DND-41 (cell line): ENCODE measurements at regions not wholly inside any gene's neighbourhood (a gene's known extent, or its start where the extent isn't known, plus 50 kb on each side); places are given as distances from the start of the nearest gene placed in this dataset.

Experiments used
- ATAC-seq: fragments of 200-7000 bp; cut with Tn5 transposase; 3 replicates; pipeline ENCODE4 v1.9.1; 2021; ENCODE audit warnings: low read depth; ENCODE audit not compliant: insufficient read depth
- DNase-seq: peaks from one replicate; pipeline ENCODE4 v3.0.0-alpha.2; 2020
- H2AFZ ChIP-seq: 2 replicates; pipeline ENCODE4 v1.6.0; 2012; ENCODE audit warnings: low read depth, low read length
- H3K27ac ChIP-seq: 2 replicates; pipeline ENCODE4 v1.5.1; 2012; ENCODE audit warnings: low read length, inconsistent platforms
- H3K27me3 ChIP-seq: fragments of 200-600 bp; sonication (generic); 2 replicates; pipeline ENCODE4 v1.6.0; 2012; ENCODE audit warnings: low read length, mild to moderate bottlenecking, inconsistent platforms; ENCODE audit not compliant: insufficient read depth, poor library complexity
- H3K36me3 ChIP-seq: 2 replicates; pipeline ENCODE4 v1.5.1; 2012; ENCODE audit warnings: low read length, inconsistent platforms; ENCODE audit not compliant: insufficient read depth
- H3K4me1 ChIP-seq: 2 replicates; pipeline ENCODE4 v1.5.1; 2012; ENCODE audit warnings: mild to moderate bottlenecking, low read length; ENCODE audit not compliant: insufficient read depth
- H3K4me2 ChIP-seq: 2 replicates; pipeline ENCODE4 v1.6.0; 2012; ENCODE audit warnings: mild to moderate bottlenecking, moderate library complexity, low read length, inconsistent platforms; ENCODE audit not compliant: insufficient read depth
- H3K4me3 ChIP-seq, 2 experiments: fragments of 200-600 bp in 1 of 2; shearing (Covaris generic) in 1 of 2; 2 replicates each; pipeline ENCODE4 v1.5.1; 2012 to 2016; ENCODE audit warnings: inconsistent platforms in 2 of 2, low read length in 2 of 2, mild to moderate bottlenecking in 2 of 2, low read depth in 1 of 2, moderate library complexity in 1 of 2
- H3K79me2 ChIP-seq: 2 replicates; pipeline ENCODE4 v1.6.0; 2012; ENCODE audit warnings: low read length, inconsistent platforms; ENCODE audit not compliant: insufficient read depth
- H3K9ac ChIP-seq: 2 replicates; pipeline ENCODE4 v1.6.0; 2012; ENCODE audit warnings: low read depth, mild to moderate bottlenecking, inconsistent platforms, low read length, moderate library complexity
- H3K9me3 ChIP-seq: 2 replicates; pipeline ENCODE4 v1.5.1; 2012; ENCODE audit warnings: low read length, moderate library complexity, mild to moderate bottlenecking, inconsistent platforms; ENCODE audit not compliant: insufficient read depth, severe bottlenecking
- H4K20me1 ChIP-seq: 2 replicates; pipeline ENCODE4 v1.6.0; 2012; ENCODE audit warnings: low read length; ENCODE audit not compliant: insufficient read depth
- CTCF ChIP-seq: IDR thresholded peaks from 2 replicates; pipeline ENCODE4 v1.5.1; 2012; ENCODE audit warnings: borderline replicate concordance, low read length, moderate library complexity, mild to moderate bottlenecking; ENCODE audit not compliant: poor library complexity, severe bottlenecking; ENCODE audit errors: extremely low read depth
- EZH2 ChIP-seq: IDR thresholded peaks from 3 replicates; pipeline ENCODE4 v1.6.1; 2012; ENCODE audit warnings: borderline replicate concordance, low read depth, mild to moderate bottlenecking, moderate library complexity, low read length, inconsistent platforms; ENCODE audit not compliant: severe bottlenecking

- H3K4me1 ChIP-seq = no peaks in the 10 kb centered on the region
- no peak overlapping the region for H3K4me2 ChIP-seq
- H3K9me3 ChIP-seq = no peaks in the 10 kb centered on the region
- H4K20me1 ChIP-seq = no peaks in the 10 kb centered on the region; the same call in 1 of the 2 replicates
- no peaks in the 10 kb centered on the region for H3K36me3 ChIP-seq
- H3K27me3 ChIP-seq = no peaks in the 10 kb centered on the region
- H3K4me3 ChIP-seq = no peak overlapping the region
- H3K27ac ChIP-seq = no peak overlapping the region
- no peak overlapping the region for H3K9ac ChIP-seq
- H2AFZ ChIP-seq = no peak overlapping the region
- TF ChIP-seq EZH2 = no peak
- TF ChIP-seq CTCF = no peak
- DNase-seq = no peak
- ATAC-seq = no peak
- H3K79me2 ChIP-seq = no peaks in the 10 kb centered on the region
Measured at GRCh38 chr7:155988416-155988815, 176.2 kb upstream of the SHH start.

DNA sequence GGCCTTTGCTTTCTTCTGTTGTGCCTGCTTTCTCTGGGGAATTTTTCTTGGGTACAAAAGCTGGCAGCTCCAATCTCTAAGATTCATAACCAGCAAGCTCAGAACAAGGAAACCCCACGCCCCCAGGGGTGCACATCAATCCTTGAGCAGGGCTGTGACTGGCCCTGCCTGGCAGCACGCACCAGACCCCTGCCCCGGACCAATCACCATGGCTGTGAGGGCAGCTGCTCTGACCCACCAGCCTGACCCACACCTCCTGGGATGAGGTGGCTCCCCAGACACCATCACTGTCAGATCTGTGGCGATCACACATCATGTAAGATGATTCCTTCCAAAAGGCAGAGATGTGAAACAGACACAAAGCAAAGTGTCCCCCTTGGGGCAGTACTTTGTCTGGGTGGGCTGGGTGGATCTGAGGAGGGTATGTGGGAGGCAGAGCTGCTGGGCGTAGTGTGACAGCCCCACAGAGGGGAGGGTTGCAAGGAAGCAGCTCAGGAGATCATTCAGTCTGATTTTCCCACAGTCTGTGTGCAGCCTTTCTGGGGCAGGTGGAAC lies 175.5 kb upstream of the SHH start:
- Histone ChIP-seq H3K4me2 (no peak overlapping the region), H3K4me3 (no peak overlapping the region), H3K27ac (no peak overlapping the region), H3K9me3 (no peaks in the 10 kb centered on the region), H3K27me3 (no peaks in the 10 kb centered on the region), H3K9ac (no peak overlapping the region), H3K36me3 (no peaks in the 10 kb centered on the region), H4K20me1 (no peaks in the 10 kb centered on the region; the same call in 1 of the 2 replicates), H3K79me2 (no peaks in the 10 kb centered on the region), H2AFZ (no peak overlapping the region), H3K4me1 (no peaks in the 10 kb centered on the region)
- no peak for TF ChIP-seq EZH2
- no peak for TF ChIP-seq CTCF
- no peak for ATAC-seq
- no peak for DNase-seq

- no peaks in the 10 kb centered on the region for H3K79me2 ChIP-seq
- no peak overlapping the region for H3K9ac ChIP-seq
- no peak overlapping the region for H2AFZ ChIP-seq
- no peaks in the 10 kb centered on the region for H3K36me3 ChIP-seq
- H3K9me3 ChIP-seq = no peaks in the 10 kb centered on the region
- H4K20me1 ChIP-seq = no peaks in the 10 kb centered on the region; the same call in 1 of the 2 replicates
- DNase-seq = no peak
- no peak overlapping the region for H3K4me2 ChIP-seq
- no peak overlapping the region for H3K27ac ChIP-seq
- no peak for TF ChIP-seq EZH2
- TF ChIP-seq CTCF = no peak
- no peaks in the 10 kb centered on the region for H3K27me3 ChIP-seq
- ATAC-seq = no peak
- H3K4me3 ChIP-seq = no peak overlapping the region
- no peaks in the 10 kb centered on the region for H3K4me1 ChIP-seq
Measured at GRCh38 chr7:155986497-155987160, 174.4 kb upstream of the SHH start.
